ENCODE measurements at regions not wholly inside any gene's neighbourhood (a gene's known extent, or its start where the extent isn't known, plus 50 kb on each side); places are given as distances from the start of the nearest gene placed in this dataset.

- no peak for DNase-seq
These were observed 391.9 kb upstream of the TBL1XR1 start for GRCh38 chr3:177589041-177589650.

- DNase-seq: no peak
These were observed 392.7 kb upstream of the TBL1XR1 start for GRCh38 chr3:177589911-177590381.

GRCh38 chr3:177590826-177591225 is 393.5 kb upstream of the TBL1XR1 start:
- DNase-seq: no peak

GRCh38 chr3:177591379-177591778 is 394.1 kb upstream of the TBL1XR1 start:
- no peak for DNase-seq

GRCh38 chr3:177594096-177594495 is 396.8 kb upstream of the TBL1XR1 start:
- no peak for DNase-seq

GRCh38 chr3:177595530-177596188 is 398.4 kb upstream of the TBL1XR1 start:
- no peak for DNase-seq

- no peak for DNase-seq
These were observed 399.1 kb upstream of the TBL1XR1 start for GRCh38 chr3:177596248-177596815.

GRCh38 chr3:177596816-177597271 is 399.6 kb upstream of the TBL1XR1 start:
- no peak for DNase-seq

GRCh38 chr3:177597311-177598096 is 400.2 kb upstream of the TBL1XR1 start:
- no peak for DNase-seq

- no peak for DNase-seq
These were observed 401.0 kb upstream of the TBL1XR1 start for GRCh38 chr3:177598097-177598833.

- DNase-seq: no peak
These were observed 402.0 kb upstream of the TBL1XR1 start for GRCh38 chr3:177599326-177599725.

- DNase-seq: no peak
These were observed 402.6 kb upstream of the TBL1XR1 start for GRCh38 chr3:177599837-177600236.

GRCh38 chr3:177600411-177600810 is 403.1 kb upstream of the TBL1XR1 start:
- no peak for DNase-seq

GRCh38 chr3:177601152-177601551 is 403.9 kb upstream of the TBL1XR1 start:
- no peak for DNase-seq

- DNase-seq: no peak
These were observed 405.4 kb upstream of the TBL1XR1 start for GRCh38 chr3:177602601-177603147.

GRCh38 chr3:177603148-177603603 is 405.9 kb upstream of the TBL1XR1 start:
- no peak for DNase-seq

GRCh38 chr3:177604181-177604580 is 406.9 kb upstream of the TBL1XR1 start:
- DNase-seq: no peak

GRCh38 chr3:177606891-177607290 is 409.6 kb upstream of the TBL1XR1 start:
- DNase-seq: no peak

- no peak for DNase-seq
These were observed 410.3 kb upstream of the TBL1XR1 start for GRCh38 chr3:177607589-177607988.

- no peak for DNase-seq
These were observed 411.2 kb upstream of the TBL1XR1 start for GRCh38 chr3:177608443-177608842.

- DNase-seq: no peak
These were observed 412.3 kb upstream of the TBL1XR1 start for GRCh38 chr3:177609613-177610012.

GRCh38 chr3:177610262-177610661 is 413.0 kb upstream of the TBL1XR1 start:
- DNase-seq: no peak
